ELR (cell line): ENCODE measurements at regions not wholly inside any gene's neighbourhood (a gene's known extent, or its start where the extent isn't known, plus 50 kb on each side); places are given as distances from the start of the nearest gene placed in this dataset.

Experiments used
- DNase-seq: peaks from one replicate; pipeline ENCODE4 v3.0.0-alpha.2; 2015; ENCODE audit warnings: low read depth

GRCh38 chr1:22264464-22265341 lies 121.8 kb upstream of the WNT4 start:
- DNase-seq = no peak

GRCh38 chr1:22266141-22266540 lies 123.2 kb upstream of the WNT4 start:
- DNase-seq = no peak

- DNase-seq = no peak
Measured at GRCh38 chr1:22267413-22268175, 124.7 kb upstream of the WNT4 start.

GRCh38 chr1:22268327-22268726 lies 125.4 kb upstream of the WNT4 start:
- DNase-seq = no peak

- no peak for DNase-seq
Measured at GRCh38 chr1:22271847-22272801, 129.2 kb upstream of the WNT4 start.

GRCh38 chr1:22273686-22274681 lies 131.1 kb upstream of the WNT4 start:
- peak; percentile 6 for DNase-seq

- DNase-seq = no peak
Measured at GRCh38 chr1:22275167-22275566, 132.3 kb upstream of the WNT4 start.

GRCh38 chr1:22275626-22276395 lies 132.9 kb upstream of the WNT4 start:
- DNase-seq = peak; percentile 52

GRCh38 chr1:22276396-22276748 lies 133.5 kb upstream of the WNT4 start:
- DNase-seq = no peak

- no peak for DNase-seq
Measured at GRCh38 chr1:22277662-22278061, 134.8 kb upstream of the WNT4 start.

GRCh38 chr1:22279735-22280134 lies 136.8 kb upstream of the WNT4 start:
- DNase-seq = no peak

GRCh38 chr1:22280526-22280925 lies 137.6 kb upstream of the WNT4 start:
- DNase-seq = no peak

- no peak for DNase-seq
Measured at GRCh38 chr1:22281521-22282363, 138.8 kb upstream of the WNT4 start.

GRCh38 chr1:22282364-22282995 lies 139.6 kb upstream of the WNT4 start:
- DNase-seq = no peak

GRCh38 chr1:22283596-22283995 lies 140.7 kb upstream of the WNT4 start:
- no peak for DNase-seq

- DNase-seq = no peak
Measured at GRCh38 chr1:22284236-22284635, 141.3 kb upstream of the WNT4 start.

GRCh38 chr1:22284906-22285548 lies 142.1 kb upstream of the WNT4 start:
- no peak for DNase-seq
